ENCODE measurements at regions not wholly inside any gene's neighbourhood (a gene's known extent, or its start where the extent isn't known, plus 50 kb on each side); places are given as distances from the start of the nearest gene placed in this dataset.

- no peak for DNase-seq (ENCODE audit: low spot score)
- TF ChIP-seq CTCF (IDR thresholded peaks at IDR 0.05), result no peak
- no peak overlapping the region for H3K4me3 ChIP-seq
- no peak overlapping the region for H3K27ac ChIP-seq
Observed at GRCh38 chr2:204061241-204061640, 124.7 kb downstream of the ICOS start.

DNA sequence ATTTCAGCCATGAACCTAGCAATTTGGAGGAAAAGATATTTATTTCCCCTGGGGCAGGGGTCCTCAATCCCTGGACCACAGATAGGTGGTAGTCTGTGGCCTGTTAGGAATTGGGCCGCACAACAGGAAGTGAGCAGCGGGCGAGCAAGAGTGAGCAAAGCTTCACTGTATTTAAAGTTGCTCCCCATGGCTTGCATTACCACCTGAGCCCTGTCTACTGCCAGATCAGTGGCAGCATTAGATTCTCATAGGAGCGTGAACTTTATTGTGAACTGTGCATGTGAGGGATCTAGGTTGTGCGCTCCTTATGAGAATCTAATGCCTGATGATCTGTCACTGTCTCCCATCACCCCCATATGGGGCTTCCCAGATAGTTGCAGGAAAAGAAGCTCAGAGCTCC, 127.6 kb downstream of the ICOS start:
- H3K4me3 ChIP-seq, result no peak overlapping the region
- no peak overlapping the region for H3K27ac ChIP-seq
- TF ChIP-seq CTCF (IDR thresholded peaks at IDR 0.05), result no peak
- DNase-seq (ENCODE audit: low spot score), result no peak

DNA sequence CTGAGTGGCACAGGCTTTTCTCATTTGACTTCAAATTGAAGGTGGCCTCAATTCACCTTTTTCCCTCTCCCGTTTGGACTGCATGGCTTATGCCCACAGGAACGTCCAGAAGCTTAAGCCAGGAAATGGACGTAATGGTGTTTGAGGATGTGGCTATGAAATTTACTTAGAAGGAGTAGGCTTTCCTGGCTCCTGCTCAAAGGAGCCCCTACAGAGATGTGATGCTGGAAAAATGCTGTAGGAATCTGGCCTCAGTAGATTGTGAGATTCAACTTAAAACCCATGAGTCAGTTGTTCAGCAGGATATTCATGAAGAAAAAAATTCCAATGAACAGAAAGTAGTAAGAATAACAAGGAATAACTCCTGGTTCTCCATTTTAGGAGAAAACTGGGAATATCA, 129.0 kb downstream of the ICOS start:
- TF ChIP-seq CTCF (IDR thresholded peaks at IDR 0.05), result no peak
- DNase-seq (ENCODE audit: low spot score), result no peak
- Histone ChIP-seq H3K27ac (no peak overlapping the region), H3K4me3 (no peak overlapping the region)

DNA sequence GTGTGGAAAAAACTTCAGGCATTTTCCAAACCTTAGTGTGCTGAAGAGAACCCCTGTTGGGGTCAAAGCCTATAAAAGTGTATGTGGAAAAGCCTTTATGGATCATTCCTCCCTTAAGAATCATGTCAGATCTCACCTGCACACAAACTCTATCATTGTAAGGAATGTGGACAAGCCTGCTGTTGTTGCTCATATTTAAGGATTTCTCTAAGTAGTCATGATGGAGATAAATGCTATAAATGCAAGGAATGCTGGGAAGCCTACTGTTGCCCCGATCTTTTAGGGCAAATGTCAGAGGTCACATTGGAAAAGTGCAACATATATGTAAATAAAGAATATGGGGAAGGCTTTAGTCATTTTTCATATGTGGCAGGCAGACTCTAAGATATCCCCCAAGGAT, 129.5 kb downstream of the ICOS start:
- Histone ChIP-seq H3K27ac (no peak overlapping the region), H3K4me3 (no peak overlapping the region)
- no peak for TF ChIP-seq CTCF (IDR thresholded peaks at IDR 0.05)
- DNase-seq (ENCODE audit: low spot score), result no peak

DNA sequence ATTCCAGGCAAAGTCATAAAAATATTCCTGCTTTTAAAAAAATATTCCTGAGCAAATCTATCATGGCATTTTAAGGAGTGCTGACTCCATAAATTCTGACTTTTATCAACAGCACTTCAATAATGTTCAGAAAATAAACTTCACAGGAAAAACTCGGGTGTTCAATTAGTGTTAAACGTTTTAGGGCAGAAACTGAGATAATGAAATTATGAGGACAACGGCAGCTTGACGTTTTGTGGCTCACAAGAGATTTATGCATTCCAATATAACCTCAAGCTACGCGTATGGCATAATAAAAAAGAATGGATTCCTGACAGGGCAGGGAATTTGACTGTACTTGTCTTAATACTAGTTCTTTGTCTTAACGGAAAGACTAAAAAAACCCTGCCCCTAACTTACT, 133.2 kb downstream of the ICOS start:
- H3K27ac ChIP-seq, result no peak overlapping the region
- H3K4me3 ChIP-seq, result no peak overlapping the region
- DNase-seq (ENCODE audit: low spot score), result no peak
- no peak for TF ChIP-seq CTCF (IDR thresholded peaks at IDR 0.05)

- TF ChIP-seq CTCF (IDR thresholded peaks at IDR 0.05), result no peak
- no peak for DNase-seq (ENCODE audit: low spot score)
- Histone ChIP-seq H3K27ac (no peak overlapping the region), H3K4me3 (no peak overlapping the region)
Observed at GRCh38 chr2:204072443-204073324, 136.1 kb downstream of the ICOS start.

- Histone ChIP-seq H3K4me3 (no peak overlapping the region), H3K27ac (no peak overlapping the region)
- no peak for TF ChIP-seq CTCF (IDR thresholded peaks at IDR 0.05)
- DNase-seq (ENCODE audit: low spot score), result no peak
Observed at GRCh38 chr2:204074456-204074855, 137.9 kb downstream of the ICOS start.
